ENCODE measurements at regions not wholly inside any gene's neighbourhood (a gene's known extent, or its start where the extent isn't known, plus 50 kb on each side); places are given as distances from the start of the nearest gene placed in this dataset.

DNA sequence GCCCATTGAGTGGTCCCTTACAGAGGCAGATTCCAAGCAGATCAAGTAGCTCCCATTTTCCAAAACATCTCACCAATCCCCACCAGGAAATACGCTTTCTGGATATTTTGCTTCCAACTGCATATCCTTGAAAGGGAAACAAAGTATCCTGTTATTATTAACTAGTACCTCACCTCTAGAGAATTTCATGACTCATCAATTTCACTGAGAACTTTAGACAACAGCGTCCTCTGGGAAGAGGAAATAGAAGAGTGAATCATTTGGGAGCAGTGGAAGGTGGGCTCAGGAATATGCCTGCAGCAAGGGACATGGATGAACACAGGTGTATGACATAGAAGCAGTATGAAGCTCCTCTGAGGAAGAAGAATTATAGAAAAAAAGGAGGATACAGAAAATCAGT is 186.7 kb downstream of the MARCHF11 start:
- TF ChIP-seq POLR2A (IDR thresholded peaks at IDR 0.05) = no peak
- TF ChIP-seq, protein P1, sequence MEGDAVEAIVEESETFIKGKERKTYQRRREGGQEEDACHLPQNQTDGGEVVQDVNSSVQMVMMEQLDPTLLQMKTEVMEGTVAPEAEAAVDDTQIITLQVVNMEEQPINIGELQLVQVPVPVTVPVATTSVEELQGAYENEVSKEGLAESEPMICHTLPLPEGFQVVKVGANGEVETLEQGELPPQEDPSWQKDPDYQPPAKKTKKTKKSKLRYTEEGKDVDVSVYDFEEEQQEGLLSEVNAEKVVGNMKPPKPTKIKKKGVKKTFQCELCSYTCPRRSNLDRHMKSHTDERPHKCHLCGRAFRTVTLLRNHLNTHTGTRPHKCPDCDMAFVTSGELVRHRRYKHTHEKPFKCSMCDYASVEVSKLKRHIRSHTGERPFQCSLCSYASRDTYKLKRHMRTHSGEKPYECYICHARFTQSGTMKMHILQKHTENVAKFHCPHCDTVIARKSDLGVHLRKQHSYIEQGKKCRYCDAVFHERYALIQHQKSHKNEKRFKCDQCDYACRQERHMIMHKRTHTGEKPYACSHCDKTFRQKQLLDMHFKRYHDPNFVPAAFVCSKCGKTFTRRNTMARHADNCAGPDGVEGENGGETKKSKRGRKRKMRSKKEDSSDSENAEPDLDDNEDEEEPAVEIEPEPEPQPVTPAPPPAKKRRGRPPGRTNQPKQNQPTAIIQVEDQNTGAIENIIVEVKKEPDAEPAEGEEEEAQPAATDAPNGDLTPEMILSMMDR (IDR thresholded peaks at IDR 0.05) = no peak

Measured in uterus (tissue), 2 donors.